ENCODE measurements at regions not wholly inside any gene's neighbourhood (a gene's known extent, or its start where the extent isn't known, plus 50 kb on each side); places are given as distances from the start of the nearest gene placed in this dataset.

DNA sequence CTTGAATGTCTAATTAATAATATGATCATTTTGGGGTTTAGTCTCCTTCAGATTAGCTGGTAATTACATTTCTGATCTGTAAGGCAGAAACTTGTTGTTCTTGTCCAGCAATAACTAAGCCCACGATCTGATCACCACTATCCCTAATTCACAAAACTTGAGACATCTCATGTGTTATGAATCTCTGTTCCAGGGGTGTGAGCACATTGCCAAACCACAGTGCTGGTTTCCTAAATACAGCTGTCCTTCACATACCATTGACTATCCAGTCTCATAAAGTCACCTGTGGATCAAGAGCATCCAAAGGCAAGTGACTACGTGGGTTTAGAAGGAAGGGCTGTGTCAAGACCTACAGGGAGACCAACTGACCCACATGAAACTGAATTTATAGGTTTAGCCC is 134.1 kb upstream of the PRLR start:
- TF ChIP-seq, protein P1, sequence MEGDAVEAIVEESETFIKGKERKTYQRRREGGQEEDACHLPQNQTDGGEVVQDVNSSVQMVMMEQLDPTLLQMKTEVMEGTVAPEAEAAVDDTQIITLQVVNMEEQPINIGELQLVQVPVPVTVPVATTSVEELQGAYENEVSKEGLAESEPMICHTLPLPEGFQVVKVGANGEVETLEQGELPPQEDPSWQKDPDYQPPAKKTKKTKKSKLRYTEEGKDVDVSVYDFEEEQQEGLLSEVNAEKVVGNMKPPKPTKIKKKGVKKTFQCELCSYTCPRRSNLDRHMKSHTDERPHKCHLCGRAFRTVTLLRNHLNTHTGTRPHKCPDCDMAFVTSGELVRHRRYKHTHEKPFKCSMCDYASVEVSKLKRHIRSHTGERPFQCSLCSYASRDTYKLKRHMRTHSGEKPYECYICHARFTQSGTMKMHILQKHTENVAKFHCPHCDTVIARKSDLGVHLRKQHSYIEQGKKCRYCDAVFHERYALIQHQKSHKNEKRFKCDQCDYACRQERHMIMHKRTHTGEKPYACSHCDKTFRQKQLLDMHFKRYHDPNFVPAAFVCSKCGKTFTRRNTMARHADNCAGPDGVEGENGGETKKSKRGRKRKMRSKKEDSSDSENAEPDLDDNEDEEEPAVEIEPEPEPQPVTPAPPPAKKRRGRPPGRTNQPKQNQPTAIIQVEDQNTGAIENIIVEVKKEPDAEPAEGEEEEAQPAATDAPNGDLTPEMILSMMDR (IDR thresholded peaks at IDR 0.05), result no peak
- TF ChIP-seq POLR2A (IDR thresholded peaks at IDR 0.05) (no peak), POLR2AphosphoS5 (IDR thresholded peaks at IDR 0.05) (no peak)
- 56% methylated on average over 2 of the region's 2 CpGs for WGBS
- Histone ChIP-seq H3K9me3 (no peaks in the 10 kb centered on the region), H3K27me3 (replicated peaks; ENCODE audit: insufficient read depth) (no peaks in the 10 kb centered on the region), H3K36me3 (no peaks in the 10 kb centered on the region), H3K27ac (peak overlapping the region in 1 of 2 donors; percentile 21), H3K4me1 (replicated peaks) (no peaks in the 10 kb centered on the region), H3K4me3 (no peak overlapping the region)
- no peak for DNase-seq (ENCODE audit: low spot score)
- intact Hi-C loops (cut with DNase I), result no loop called here

GRCh38 chr5:35363387-35363965 is 133.2 kb upstream of the PRLR start:
- Histone ChIP-seq H3K27ac (peak overlapping the region in 1 of 2 donors; percentile 21), H3K27me3 (replicated peaks; ENCODE audit: insufficient read depth) (no peaks in the 10 kb centered on the region), H3K4me1 (replicated peaks) (no peaks in the 10 kb centered on the region), H3K4me3 (no peak overlapping the region), H3K9me3 (no peaks in the 10 kb centered on the region), H3K36me3 (no peaks in the 10 kb centered on the region)
- TF ChIP-seq, protein P1 (IDR thresholded peaks at IDR 0.05), result no peak
- 46% methylated on average over 4 of the region's 4 CpGs for WGBS
- intact Hi-C loops (cut with DNase I), result no loop called here
- DNase-seq (ENCODE audit: low spot score), result no peak

GRCh38 chr5:35362772-35363171 is 132.5 kb upstream of the PRLR start:
- no peak for DNase-seq (ENCODE audit: low spot score)
- H3K9me3 ChIP-seq, result no peaks in the 10 kb centered on the region
- no peaks in the 10 kb centered on the region for H3K36me3 ChIP-seq
- no peak overlapping the region for H3K4me3 ChIP-seq
- TF ChIP-seq POLR2A (IDR thresholded peaks at IDR 0.05) (no peak), POLR2AphosphoS5 (IDR thresholded peaks at IDR 0.05) (no peak)
- TF ChIP-seq, protein P1 (IDR thresholded peaks at IDR 0.05), result no peak
- WGBS, result 82% methylated on average over 2 of the region's 2 CpGs
- intact Hi-C loops (cut with DNase I), result no loop called here
- H3K27me3 ChIP-seq (replicated peaks; ENCODE audit: insufficient read depth), result no peaks in the 10 kb centered on the region
- no peak overlapping the region for H3K27ac ChIP-seq
- no peaks in the 10 kb centered on the region for H3K4me1 ChIP-seq (replicated peaks)

- Histone ChIP-seq H3K4me1 (replicated peaks) (no peaks in the 10 kb centered on the region), H3K27ac (no peak overlapping the region), H3K36me3 (no peaks in the 10 kb centered on the region), H3K4me3 (no peak overlapping the region), H3K27me3 (replicated peaks; ENCODE audit: insufficient read depth) (no peaks in the 10 kb centered on the region), H3K9me3 (no peaks in the 10 kb centered on the region)
- TF ChIP-seq POLR2A (IDR thresholded peaks at IDR 0.05) (no peak), POLR2AphosphoS5 (IDR thresholded peaks at IDR 0.05) (no peak)
- TF ChIP-seq, protein P1 (IDR thresholded peaks at IDR 0.05), result no peak
- intact Hi-C loops (cut with DNase I), result no loop called here
- WGBS, result 74% methylated on average over 3 of the region's 3 CpGs
- DNase-seq (ENCODE audit: low spot score), result no peak
Observed at GRCh38 chr5:35360671-35361070, 130.4 kb upstream of the PRLR start.

DNA sequence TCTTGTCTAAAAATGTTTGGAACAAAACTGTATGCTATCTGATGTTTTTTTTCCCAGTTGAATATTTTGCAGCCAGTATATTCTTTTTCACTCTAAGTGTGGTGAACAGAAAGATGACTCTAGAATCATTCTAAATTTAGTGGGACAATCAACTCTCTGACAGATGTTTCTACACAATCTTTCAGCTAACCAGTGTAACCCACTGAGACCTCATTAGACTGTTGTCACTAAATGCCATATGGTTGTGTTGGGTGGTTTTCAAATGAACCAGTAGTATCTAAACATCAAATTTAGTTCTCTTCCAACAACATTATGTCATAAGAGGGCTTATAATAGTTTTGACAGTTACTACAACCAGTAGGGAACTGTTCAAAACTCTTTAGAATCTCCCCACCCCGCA is 129.6 kb upstream of the PRLR start:
- no peak overlapping the region for H3K27ac ChIP-seq
- TF ChIP-seq POLR2AphosphoS5 (IDR thresholded peaks at IDR 0.05) (no peak), POLR2A (IDR thresholded peaks at IDR 0.05) (no peak)
- TF ChIP-seq, protein P1 (IDR thresholded peaks at IDR 0.05), result no peak
- H3K4me3 ChIP-seq, result no peak overlapping the region
- intact Hi-C loops (cut with DNase I), result no loop called here
- H3K36me3 ChIP-seq, result no peaks in the 10 kb centered on the region
- WGBS, result 78% methylated on average over 1 of the region's 1 CpG
- no peaks in the 10 kb centered on the region for H3K9me3 ChIP-seq
- no peaks in the 10 kb centered on the region for H3K4me1 ChIP-seq (replicated peaks)
- H3K27me3 ChIP-seq (replicated peaks; ENCODE audit: insufficient read depth), result no peaks in the 10 kb centered on the region
- no peak for DNase-seq (ENCODE audit: low spot score)
